ENCODE measurements at regions not wholly inside any gene's neighbourhood (a gene's known extent, or its start where the extent isn't known, plus 50 kb on each side); places are given as distances from the start of the nearest gene placed in this dataset.

DNA sequence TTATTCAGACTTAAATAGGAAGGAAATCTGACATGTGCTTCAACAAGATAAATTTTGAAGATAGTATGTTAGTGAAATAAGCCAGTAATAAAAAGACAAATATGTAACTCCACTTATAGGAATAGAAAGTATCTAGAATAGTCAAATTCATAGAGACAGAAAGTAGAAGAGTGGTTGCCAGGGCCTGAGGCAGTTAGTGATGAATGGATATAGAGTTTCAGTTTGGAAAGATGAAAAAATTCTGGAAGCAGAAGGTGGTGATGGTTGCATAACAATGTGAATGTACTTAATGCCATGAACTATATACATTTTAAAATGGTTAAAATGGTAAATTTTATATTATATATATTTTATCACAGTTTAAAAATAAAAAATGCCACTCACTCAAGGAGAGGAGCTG lies 54.3 kb downstream of the HAND2 start:
- Histone ChIP-seq H3K36me3 (ENCODE audit: insufficient read depth, low read length) (no peaks in the 10 kb centered on the region), H3K79me2 (ENCODE audit: insufficient read depth, low read depth, low read length) (no peaks in the 10 kb centered on the region), H3K27ac (ENCODE audit: low read depth, low read length, poor library complexity, severe bottlenecking) (no peak overlapping the region), H3K4me2 (ENCODE audit: low read length) (no peak overlapping the region), H2AFZ (ENCODE audit: low read length) (no peak overlapping the region), H3K9me3 (ENCODE audit: low read length) (no peaks in the 10 kb centered on the region), H3K9me2 (ENCODE audit: insufficient read depth, low read length) (no peaks in the 10 kb centered on the region), H4K20me1 (ENCODE audit: insufficient read depth, low read length) (no peaks in the 10 kb centered on the region), H3K4me1 (ENCODE audit: insufficient read depth, low read length, poor library complexity, severe bottlenecking) (no peaks in the 10 kb centered on the region), H3K4me3 (ENCODE audit: low read depth, low read length, poor library complexity, severe bottlenecking) (no peak overlapping the region)
- POLR2A ChIA-PET = no interaction called here
- no TSS peak for BruUV-seq (replicated peaks)
- DNase-seq (ENCODE audit: low spot score) = no peak
- intact Hi-C loops (cut with micrococcal nuclease; ENCODE audit: unreplicated experiment) = no loop called here
- TF ChIP-seq, protein P1, sequence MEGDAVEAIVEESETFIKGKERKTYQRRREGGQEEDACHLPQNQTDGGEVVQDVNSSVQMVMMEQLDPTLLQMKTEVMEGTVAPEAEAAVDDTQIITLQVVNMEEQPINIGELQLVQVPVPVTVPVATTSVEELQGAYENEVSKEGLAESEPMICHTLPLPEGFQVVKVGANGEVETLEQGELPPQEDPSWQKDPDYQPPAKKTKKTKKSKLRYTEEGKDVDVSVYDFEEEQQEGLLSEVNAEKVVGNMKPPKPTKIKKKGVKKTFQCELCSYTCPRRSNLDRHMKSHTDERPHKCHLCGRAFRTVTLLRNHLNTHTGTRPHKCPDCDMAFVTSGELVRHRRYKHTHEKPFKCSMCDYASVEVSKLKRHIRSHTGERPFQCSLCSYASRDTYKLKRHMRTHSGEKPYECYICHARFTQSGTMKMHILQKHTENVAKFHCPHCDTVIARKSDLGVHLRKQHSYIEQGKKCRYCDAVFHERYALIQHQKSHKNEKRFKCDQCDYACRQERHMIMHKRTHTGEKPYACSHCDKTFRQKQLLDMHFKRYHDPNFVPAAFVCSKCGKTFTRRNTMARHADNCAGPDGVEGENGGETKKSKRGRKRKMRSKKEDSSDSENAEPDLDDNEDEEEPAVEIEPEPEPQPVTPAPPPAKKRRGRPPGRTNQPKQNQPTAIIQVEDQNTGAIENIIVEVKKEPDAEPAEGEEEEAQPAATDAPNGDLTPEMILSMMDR (conservative IDR thresholded peaks at IDR 0.05; ENCODE audit: low read length) = no peak
- TF ChIP-seq EZH2phosphoT487 (IDR thresholded peaks at IDR 0.05; ENCODE audit: borderline replicate concordance, low read depth, low read length) = no peak
- CTCF ChIA-PET (ENCODE audit: unreplicated experiment) = no interaction called here

DNA sequence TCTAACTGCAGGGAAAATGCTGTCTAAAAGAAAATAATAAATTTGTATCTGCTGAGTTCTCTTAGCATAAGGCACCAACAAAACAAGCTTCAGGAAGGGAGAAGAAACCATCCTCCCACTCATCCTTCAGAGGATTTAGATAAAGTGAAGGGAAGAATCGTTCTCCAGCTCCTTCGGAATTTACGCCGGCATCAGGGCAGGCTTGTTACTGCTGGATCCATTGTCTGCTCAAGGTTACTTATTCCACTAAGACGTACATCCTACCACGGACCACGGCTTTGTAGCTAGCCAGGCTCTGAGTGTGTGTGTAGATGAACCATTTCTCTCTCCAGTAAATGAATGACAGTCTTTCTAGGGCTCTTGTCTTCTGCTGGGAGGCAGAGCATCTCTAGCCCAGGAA lies 60.4 kb downstream of the HAND2 start:
- TF ChIP-seq, protein P1 (conservative IDR thresholded peaks at IDR 0.05; ENCODE audit: low read length) = no peak
- no peak for TF ChIP-seq EZH2phosphoT487 (IDR thresholded peaks at IDR 0.05; ENCODE audit: borderline replicate concordance, low read depth, low read length)
- Histone ChIP-seq H3K4me1 (ENCODE audit: insufficient read depth, low read length, poor library complexity, severe bottlenecking) (no peaks in the 10 kb centered on the region), H3K4me3 (ENCODE audit: low read depth, low read length, poor library complexity, severe bottlenecking) (no peak overlapping the region), H3K27ac (ENCODE audit: low read depth, low read length, poor library complexity, severe bottlenecking) (no peak overlapping the region), H3K9me2 (ENCODE audit: insufficient read depth, low read length) (no peaks in the 10 kb centered on the region), H3K9me3 (ENCODE audit: low read length) (no peaks in the 10 kb centered on the region), H3K4me2 (ENCODE audit: low read length) (no peak overlapping the region), H3K36me3 (ENCODE audit: insufficient read depth, low read length) (no peaks in the 10 kb centered on the region), H4K20me1 (ENCODE audit: insufficient read depth, low read length) (no peaks in the 10 kb centered on the region), H3K79me2 (ENCODE audit: insufficient read depth, low read depth, low read length) (no peaks in the 10 kb centered on the region), H2AFZ (ENCODE audit: low read length) (no peak overlapping the region)
- no TSS peak for BruUV-seq (replicated peaks)
- CTCF ChIA-PET (ENCODE audit: unreplicated experiment) = no interaction called here
- POLR2A ChIA-PET = interaction anchor here (0.7 kb wide), 1 partner anchor 11 kb away, joined by 3 read pairs; no protein-coding TSS in a partner anchor
- DNase-seq (ENCODE audit: low spot score) = no peak
- intact Hi-C loops (cut with micrococcal nuclease; ENCODE audit: unreplicated experiment) = no loop called here

DNA sequence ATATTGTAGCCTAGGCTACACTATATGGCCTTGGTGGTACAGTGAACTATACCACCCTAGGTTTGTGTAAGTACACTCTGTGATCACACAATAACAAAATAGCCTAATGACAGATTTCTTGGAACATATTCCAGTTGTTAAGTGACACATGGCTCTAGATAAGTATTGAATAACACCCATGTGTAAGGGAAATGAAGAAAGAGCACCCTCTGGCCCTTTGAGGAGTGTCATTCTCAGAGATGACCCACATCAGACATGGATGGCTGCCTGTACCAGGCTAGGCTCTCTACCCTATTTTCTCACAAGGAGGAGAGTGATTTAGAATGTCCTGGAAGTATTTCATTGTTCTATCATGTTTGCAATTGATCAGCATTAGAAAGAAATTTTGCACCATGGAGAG lies 61.7 kb downstream of the HAND2 start:
- H3K79me2 ChIP-seq (ENCODE audit: insufficient read depth, low read depth, low read length) = no peaks in the 10 kb centered on the region
- TF ChIP-seq EZH2phosphoT487 (IDR thresholded peaks at IDR 0.05; ENCODE audit: borderline replicate concordance, low read depth, low read length) = no peak
- TF ChIP-seq, protein P1 (conservative IDR thresholded peaks at IDR 0.05; ENCODE audit: low read length) = no peak
- H3K36me3 ChIP-seq (ENCODE audit: insufficient read depth, low read length) = no peaks in the 10 kb centered on the region
- no peaks in the 10 kb centered on the region for H3K9me2 ChIP-seq (ENCODE audit: insufficient read depth, low read length)
- no peak overlapping the region for H2AFZ ChIP-seq (ENCODE audit: low read length)
- intact Hi-C loops (cut with micrococcal nuclease; ENCODE audit: unreplicated experiment) = no loop called here
- no peaks in the 10 kb centered on the region for H3K9me3 ChIP-seq (ENCODE audit: low read length)
- CTCF ChIA-PET (ENCODE audit: unreplicated experiment) = no interaction called here
- H3K4me2 ChIP-seq (ENCODE audit: low read length) = no peak overlapping the region
- no peak for DNase-seq (ENCODE audit: low spot score)
- no peaks in the 10 kb centered on the region for H4K20me1 ChIP-seq (ENCODE audit: insufficient read depth, low read length)
- no peaks in the 10 kb centered on the region for H3K4me1 ChIP-seq (ENCODE audit: insufficient read depth, low read length, poor library complexity, severe bottlenecking)
- H3K4me3 ChIP-seq (ENCODE audit: low read depth, low read length, poor library complexity, severe bottlenecking) = no peak overlapping the region
- POLR2A ChIA-PET = no interaction called here
- H3K27ac ChIP-seq (ENCODE audit: low read depth, low read length, poor library complexity, severe bottlenecking) = no peak overlapping the region
- no TSS peak for BruUV-seq (replicated peaks)

Measured in OCI-LY7 (cell line).